ENCODE measurements at regions not wholly inside any gene's neighbourhood (a gene's known extent, or its start where the extent isn't known, plus 50 kb on each side); places are given as distances from the start of the nearest gene placed in this dataset.

DNA sequence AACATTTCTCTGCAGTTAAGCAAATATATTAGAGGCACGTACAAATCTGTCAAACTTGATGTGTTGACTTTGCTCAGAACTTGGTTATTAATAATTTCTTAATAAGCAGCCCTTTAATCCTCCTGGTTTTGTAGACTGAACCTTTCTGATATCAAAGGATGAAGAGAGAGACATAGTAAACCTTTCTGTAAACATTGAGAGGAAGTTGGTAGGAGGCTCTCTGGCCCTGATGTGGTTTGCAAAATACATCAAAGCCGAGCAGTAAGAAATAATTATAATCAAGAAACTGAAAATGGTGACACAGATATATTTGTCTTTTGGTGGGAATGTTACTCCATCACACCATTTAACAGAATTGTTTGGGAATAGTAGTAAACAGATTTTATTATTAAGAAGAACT, 111.9 kb downstream of the OXSM start:
- Histone ChIP-seq H3K36me3 (ENCODE audit: control insufficient read depth in 4 of 4, insufficient read depth in 3 of 4, low read depth in 1 of 4, low read length in 3 of 4) (no peaks in the 10 kb centered on the region), H3K9ac (ENCODE audit: low read depth in 1 of 2, low read length in 2 of 2) (no peak overlapping the region), H3K4me3 (ENCODE audit: low read depth in 1 of 3, low read length in 3 of 3) (no peak overlapping the region), H3K4me1 (ENCODE audit: control insufficient read depth in 4 of 4, insufficient read depth in 4 of 4, low read length in 3 of 4) (no peaks in the 10 kb centered on the region), H3K27me3 (ENCODE audit: control insufficient read depth in 4 of 4, insufficient read depth in 4 of 4, low read length in 3 of 4) (peaks cover 0 to 4% (median 0%) of the 10 kb centered on the region in 4 donors), H3K9me3 (ENCODE audit: control insufficient read depth in 4 of 4, low read length in 3 of 4) (peaks cover 0 to 2% (median 0%) of the 10 kb centered on the region in 4 donors), H3K27ac (ENCODE audit: low read depth in 1 of 2, low read length in 2 of 2) (no peak overlapping the region)
- WGBS = 59% methylated on average over 2 of the region's 2 CpGs
- TF ChIP-seq, protein P1, sequence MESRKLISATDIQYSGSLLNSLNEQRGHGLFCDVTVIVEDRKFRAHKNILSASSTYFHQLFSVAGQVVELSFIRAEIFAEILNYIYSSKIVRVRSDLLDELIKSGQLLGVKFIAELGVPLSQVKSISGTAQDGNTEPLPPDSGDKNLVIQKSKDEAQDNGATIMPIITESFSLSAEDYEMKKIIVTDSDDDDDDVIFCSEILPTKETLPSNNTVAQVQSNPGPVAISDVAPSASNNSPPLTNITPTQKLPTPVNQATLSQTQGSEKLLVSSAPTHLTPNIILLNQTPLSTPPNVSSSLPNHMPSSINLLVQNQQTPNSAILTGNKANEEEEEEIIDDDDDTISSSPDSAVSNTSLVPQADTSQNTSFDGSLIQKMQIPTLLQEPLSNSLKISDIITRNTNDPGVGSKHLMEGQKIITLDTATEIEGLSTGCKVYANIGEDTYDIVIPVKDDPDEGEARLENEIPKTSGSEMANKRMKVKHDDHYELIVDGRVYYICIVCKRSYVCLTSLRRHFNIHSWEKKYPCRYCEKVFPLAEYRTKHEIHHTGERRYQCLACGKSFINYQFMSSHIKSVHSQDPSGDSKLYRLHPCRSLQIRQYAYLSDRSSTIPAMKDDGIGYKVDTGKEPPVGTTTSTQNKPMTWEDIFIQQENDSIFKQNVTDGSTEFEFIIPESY (IDR thresholded peaks at IDR 0.05) = no peak
- TF ChIP-seq HNF4G (IDR thresholded peaks at IDR 0.05) (no peak), NR2F2 (IDR thresholded peaks at IDR 0.05) (no peak), RAD21 (IDR thresholded peaks at IDR 0.05) (no peak), RXRA (IDR thresholded peaks at IDR 0.05) (no peak), HNF4A (conservative IDR thresholded peaks at IDR 0.05) (no peak), FOXA1 (IDR thresholded peaks at IDR 0.05) (no peak), TAF1 (conservative IDR thresholded peaks at IDR 0.05) (no peak), JUND (IDR thresholded peaks at IDR 0.05) (no peak), GABPA (IDR thresholded peaks at IDR 0.05 in 1 of 2, conservative IDR thresholded peaks at IDR 0.05 in 1 of 2) (no peak), FOXA2 (IDR thresholded peaks at IDR 0.05) (no peak), YY1 (IDR thresholded peaks at IDR 0.05) (no peak), SP1 (IDR thresholded peaks at IDR 0.05) (no peak)
- TF ChIP-seq, protein P2, sequence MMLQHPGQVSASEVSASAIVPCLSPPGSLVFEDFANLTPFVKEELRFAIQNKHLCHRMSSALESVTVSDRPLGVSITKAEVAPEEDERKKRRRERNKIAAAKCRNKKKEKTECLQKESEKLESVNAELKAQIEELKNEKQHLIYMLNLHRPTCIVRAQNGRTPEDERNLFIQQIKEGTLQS (IDR thresholded peaks at IDR 0.05) = no peak
- TF ChIP-seq, protein P3, sequence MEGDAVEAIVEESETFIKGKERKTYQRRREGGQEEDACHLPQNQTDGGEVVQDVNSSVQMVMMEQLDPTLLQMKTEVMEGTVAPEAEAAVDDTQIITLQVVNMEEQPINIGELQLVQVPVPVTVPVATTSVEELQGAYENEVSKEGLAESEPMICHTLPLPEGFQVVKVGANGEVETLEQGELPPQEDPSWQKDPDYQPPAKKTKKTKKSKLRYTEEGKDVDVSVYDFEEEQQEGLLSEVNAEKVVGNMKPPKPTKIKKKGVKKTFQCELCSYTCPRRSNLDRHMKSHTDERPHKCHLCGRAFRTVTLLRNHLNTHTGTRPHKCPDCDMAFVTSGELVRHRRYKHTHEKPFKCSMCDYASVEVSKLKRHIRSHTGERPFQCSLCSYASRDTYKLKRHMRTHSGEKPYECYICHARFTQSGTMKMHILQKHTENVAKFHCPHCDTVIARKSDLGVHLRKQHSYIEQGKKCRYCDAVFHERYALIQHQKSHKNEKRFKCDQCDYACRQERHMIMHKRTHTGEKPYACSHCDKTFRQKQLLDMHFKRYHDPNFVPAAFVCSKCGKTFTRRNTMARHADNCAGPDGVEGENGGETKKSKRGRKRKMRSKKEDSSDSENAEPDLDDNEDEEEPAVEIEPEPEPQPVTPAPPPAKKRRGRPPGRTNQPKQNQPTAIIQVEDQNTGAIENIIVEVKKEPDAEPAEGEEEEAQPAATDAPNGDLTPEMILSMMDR (IDR thresholded peaks at IDR 0.05; ENCODE audit: low read depth, low read length, missing input control) = no peak
- TF ChIP-seq, protein P4, sequence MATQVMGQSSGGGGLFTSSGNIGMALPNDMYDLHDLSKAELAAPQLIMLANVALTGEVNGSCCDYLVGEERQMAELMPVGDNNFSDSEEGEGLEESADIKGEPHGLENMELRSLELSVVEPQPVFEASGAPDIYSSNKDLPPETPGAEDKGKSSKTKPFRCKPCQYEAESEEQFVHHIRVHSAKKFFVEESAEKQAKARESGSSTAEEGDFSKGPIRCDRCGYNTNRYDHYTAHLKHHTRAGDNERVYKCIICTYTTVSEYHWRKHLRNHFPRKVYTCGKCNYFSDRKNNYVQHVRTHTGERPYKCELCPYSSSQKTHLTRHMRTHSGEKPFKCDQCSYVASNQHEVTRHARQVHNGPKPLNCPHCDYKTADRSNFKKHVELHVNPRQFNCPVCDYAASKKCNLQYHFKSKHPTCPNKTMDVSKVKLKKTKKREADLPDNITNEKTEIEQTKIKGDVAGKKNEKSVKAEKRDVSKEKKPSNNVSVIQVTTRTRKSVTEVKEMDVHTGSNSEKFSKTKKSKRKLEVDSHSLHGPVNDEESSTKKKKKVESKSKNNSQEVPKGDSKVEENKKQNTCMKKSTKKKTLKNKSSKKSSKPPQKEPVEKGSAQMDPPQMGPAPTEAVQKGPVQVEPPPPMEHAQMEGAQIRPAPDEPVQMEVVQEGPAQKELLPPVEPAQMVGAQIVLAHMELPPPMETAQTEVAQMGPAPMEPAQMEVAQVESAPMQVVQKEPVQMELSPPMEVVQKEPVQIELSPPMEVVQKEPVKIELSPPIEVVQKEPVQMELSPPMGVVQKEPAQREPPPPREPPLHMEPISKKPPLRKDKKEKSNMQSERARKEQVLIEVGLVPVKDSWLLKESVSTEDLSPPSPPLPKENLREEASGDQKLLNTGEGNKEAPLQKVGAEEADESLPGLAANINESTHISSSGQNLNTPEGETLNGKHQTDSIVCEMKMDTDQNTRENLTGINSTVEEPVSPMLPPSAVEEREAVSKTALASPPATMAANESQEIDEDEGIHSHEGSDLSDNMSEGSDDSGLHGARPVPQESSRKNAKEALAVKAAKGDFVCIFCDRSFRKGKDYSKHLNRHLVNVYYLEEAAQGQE (IDR thresholded peaks at IDR 0.05) = no peak
- TF ChIP-seq, protein P5, sequence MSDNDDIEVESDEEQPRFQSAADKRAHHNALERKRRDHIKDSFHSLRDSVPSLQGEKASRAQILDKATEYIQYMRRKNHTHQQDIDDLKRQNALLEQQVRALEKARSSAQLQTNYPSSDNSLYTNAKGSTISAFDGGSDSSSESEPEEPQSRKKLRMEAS (IDR thresholded peaks at IDR 0.05) = no peak
- DNase-seq (ENCODE audit: low spot score) = no peak

DNA sequence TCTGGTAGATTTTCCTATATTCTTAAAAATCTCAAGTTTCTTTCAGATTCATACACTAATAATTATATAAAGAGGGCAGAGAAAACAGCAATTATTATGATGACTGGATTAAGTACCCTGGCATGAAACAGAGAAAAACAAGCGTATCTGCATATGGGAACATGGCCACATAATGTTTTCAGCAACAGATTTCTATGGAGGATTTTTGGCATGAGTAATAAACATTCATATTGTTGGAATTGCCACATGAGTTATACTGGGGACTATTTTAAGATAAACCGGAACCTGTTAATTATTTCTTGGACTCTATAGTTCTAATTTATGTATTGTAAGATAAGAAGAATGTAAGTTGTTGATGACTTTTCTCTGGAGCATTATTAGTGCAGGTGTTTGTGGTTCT, 112.7 kb downstream of the OXSM start:
- WGBS = 76% methylated on average over 2 of the region's 2 CpGs
- peaks cover 0 to 2% (median 0%) of the 10 kb centered on the region in 4 donors for H3K9me3 ChIP-seq (ENCODE audit: control insufficient read depth in 4 of 4, low read length in 3 of 4)

More for the DNA sequence above, 112.7 kb downstream of the OXSM start:
- H3K27ac ChIP-seq (ENCODE audit: low read depth in 1 of 2, low read length in 2 of 2) = no peak overlapping the region
- no peak for DNase-seq (ENCODE audit: low spot score)
- H3K36me3 ChIP-seq (ENCODE audit: control insufficient read depth in 4 of 4, insufficient read depth in 3 of 4, low read depth in 1 of 4, low read length in 3 of 4) = no peaks in the 10 kb centered on the region
- no peak overlapping the region for H3K9ac ChIP-seq (ENCODE audit: low read depth in 1 of 2, low read length in 2 of 2)
- H3K27me3 ChIP-seq (ENCODE audit: control insufficient read depth in 4 of 4, insufficient read depth in 4 of 4, low read length in 3 of 4) = peaks cover 0 to 4% (median 0%) of the 10 kb centered on the region in 4 donors
- TF ChIP-seq, protein P3 (IDR thresholded peaks at IDR 0.05; ENCODE audit: low read depth, low read length, missing input control) = no peak
- TF ChIP-seq, protein P1 (IDR thresholded peaks at IDR 0.05) = no peak
- TF ChIP-seq NR2F2 (IDR thresholded peaks at IDR 0.05) = no peak
- TF ChIP-seq GABPA (IDR thresholded peaks at IDR 0.05 in 1 of 2, conservative IDR thresholded peaks at IDR 0.05 in 1 of 2) = no peak
- no peak for TF ChIP-seq YY1 (IDR thresholded peaks at IDR 0.05)
- TF ChIP-seq FOXA2 (IDR thresholded peaks at IDR 0.05) = no peak
- TF ChIP-seq SP1 (IDR thresholded peaks at IDR 0.05) = no peak
- TF ChIP-seq HNF4A (conservative IDR thresholded peaks at IDR 0.05) = no peak
- H3K4me1 ChIP-seq (ENCODE audit: control insufficient read depth in 4 of 4, insufficient read depth in 4 of 4, low read length in 3 of 4) = no peaks in the 10 kb centered on the region
- no peak overlapping the region for H3K4me3 ChIP-seq (ENCODE audit: low read depth in 1 of 3, low read length in 3 of 3)

Measured in liver (tissue), 8 donors.